OCI-LY7 (cell line): ENCODE measurements at regions not wholly inside any gene's neighbourhood (a gene's known extent, or its start where the extent isn't known, plus 50 kb on each side); places are given as distances from the start of the nearest gene placed in this dataset.

Experiments used
- BruUV-seq: library from RNA; stranded (reverse); fragments of 400-500 nt; replicated peaks from 2 replicates; lab custom pipeline; 2021; lab: Mats Ljungman, UMichigan
- CTCF ChIA-PET: fragments of 300-600 bp; sonication (Branson Sonifier 250); formaldehyde crosslinking; loops from one replicate; lab custom pipeline; 2022; ENCODE audit warnings: antibody characterized with exemption; ENCODE audit not compliant: unreplicated experiment; lab: Charles Lee
- POLR2A ChIA-PET: fragments of 300-600 bp; sonication (Branson Sonifier 250); formaldehyde crosslinking; loops from one replicate; lab custom pipeline; 2022; ENCODE audit warnings: antibody characterized with exemption; lab: Charles Lee
- DNase-seq: peaks from one replicate; pipeline ENCODE4 v3.0.0-alpha.2; 2015; ENCODE audit warnings: low spot score
- H2AFZ ChIP-seq: fragments of 200-600 bp; sonication (generic), shearing (Covaris generic); 2 replicates; pipeline ENCODE4 v1.6.1; 2014; ENCODE audit warnings: mild to moderate bottlenecking, antibody characterized with exemption, low read length, moderate library complexity
- H3K27ac ChIP-seq: fragments of 200-600 bp; sonication (generic); 2 replicates; pipeline ENCODE4 v1.5.1; 2014; ENCODE audit warnings: mixed run types, low read depth, mild to moderate bottlenecking, moderate library complexity, low read length, inconsistent platforms; ENCODE audit not compliant: poor library complexity, severe bottlenecking
- H3K36me3 ChIP-seq: fragments of 200-600 bp; sonication (generic); 2 replicates; pipeline ENCODE4 v1.6.1; 2014; ENCODE audit warnings: mild to moderate bottlenecking, antibody characterized with exemption, low read length, moderate library complexity, mixed read lengths; ENCODE audit not compliant: insufficient read depth
- H3K4me1 ChIP-seq: fragments of 200-600 bp; sonication (generic); 2 replicates; pipeline ENCODE4 v1.5.1; 2014; ENCODE audit warnings: mild to moderate bottlenecking, low read length; ENCODE audit not compliant: insufficient read depth, poor library complexity, severe bottlenecking
- H3K4me2 ChIP-seq: fragments of 200-600 bp; sonication (generic); 2 replicates; pipeline ENCODE4 v1.6.1; 2014; ENCODE audit warnings: mild to moderate bottlenecking, low read length
- H3K4me3 ChIP-seq: fragments of 200-600 bp; sonication (generic); 2 replicates; pipeline ENCODE4 v1.5.1; 2014; ENCODE audit warnings: mild to moderate bottlenecking, low read depth, low read length; ENCODE audit not compliant: poor library complexity, severe bottlenecking
- H3K79me2 ChIP-seq: fragments of 200-600 bp; sonication (generic); 2 replicates; pipeline ENCODE4 v1.6.1; 2016; ENCODE audit warnings: low read depth, mild to moderate bottlenecking, low read length, moderate library complexity, mixed read lengths; ENCODE audit not compliant: insufficient read depth
- H3K9me2 ChIP-seq: fragments of 200-600 bp; sonication (generic); 2 replicates; pipeline ENCODE4 v1.6.1; 2016; ENCODE audit warnings: mild to moderate bottlenecking, low read length, mixed read lengths; ENCODE audit not compliant: insufficient read depth
- H3K9me3 ChIP-seq: fragments of 200-600 bp; sonication (generic); 2 replicates; pipeline ENCODE4 v1.6.1; 2014; ENCODE audit warnings: mild to moderate bottlenecking, mixed run types, low read length, mixed read lengths
- H4K20me1 ChIP-seq: fragments of 200-600 bp; sonication (generic); 2 replicates; pipeline ENCODE4 v1.6.1; 2014; ENCODE audit warnings: mild to moderate bottlenecking, antibody characterized with exemption, low read length, moderate library complexity, mixed read lengths; ENCODE audit not compliant: insufficient read depth
- EZH2phosphoT487 ChIP-seq: fragments of 200-600 bp; sonication (generic); IDR thresholded peaks from 2 replicates; pipeline ENCODE4 v1.6.1; 2018; ENCODE audit warnings: low read depth, borderline replicate concordance, mild to moderate bottlenecking, mixed run types, antibody characterized with exemption, low read length, moderate library complexity, mixed read lengths
- intact Hi-C: fragments of 100-400 bp; cut with micrococcal nuclease; formaldehyde crosslinking; loops from one replicate; pipeline ENCODE4 v1.10.0; 2022; ENCODE audit not compliant: unreplicated experiment
- TF ChIP-seq, protein P1 (sequence below): fragments of 200-600 bp; sonication (generic); conservative IDR thresholded peaks from 2 replicates; pipeline ENCODE4 v1.5.1; 2014; ENCODE audit warnings: mild to moderate bottlenecking, antibody characterized with exemption, low read length, moderate library complexity, mixed read lengths

- Histone ChIP-seq H3K27ac (no peak overlapping the region), H3K4me1 (peaks cover 6% of the 10 kb centered on the region), H3K9me2 (no peaks in the 10 kb centered on the region), H2AFZ (no peak overlapping the region), H3K9me3 (no peaks in the 10 kb centered on the region), H4K20me1 (no peaks in the 10 kb centered on the region), H3K4me3 (no peak overlapping the region), H3K79me2 (no peaks in the 10 kb centered on the region), H3K36me3 (no peaks in the 10 kb centered on the region), H3K4me2 (no peak overlapping the region)
- BruUV-seq = no TSS peak
- no peak for DNase-seq
- intact Hi-C loops = no loop called here
- ChIA-PET POLR2A (interaction anchor here (0.6 to 0.8 kb wide), 2 partner anchors 17 to 170 kb away, joined by 3 to 6 read pairs; no protein-coding TSS in a partner anchor), CTCF (interaction anchor here (1.2 kb wide), 1 partner anchor 10 kb away, joined by 4 read pairs; no protein-coding TSS in a partner anchor)
- TF ChIP-seq EZH2phosphoT487 = no peak
- TF ChIP-seq, protein P1, sequence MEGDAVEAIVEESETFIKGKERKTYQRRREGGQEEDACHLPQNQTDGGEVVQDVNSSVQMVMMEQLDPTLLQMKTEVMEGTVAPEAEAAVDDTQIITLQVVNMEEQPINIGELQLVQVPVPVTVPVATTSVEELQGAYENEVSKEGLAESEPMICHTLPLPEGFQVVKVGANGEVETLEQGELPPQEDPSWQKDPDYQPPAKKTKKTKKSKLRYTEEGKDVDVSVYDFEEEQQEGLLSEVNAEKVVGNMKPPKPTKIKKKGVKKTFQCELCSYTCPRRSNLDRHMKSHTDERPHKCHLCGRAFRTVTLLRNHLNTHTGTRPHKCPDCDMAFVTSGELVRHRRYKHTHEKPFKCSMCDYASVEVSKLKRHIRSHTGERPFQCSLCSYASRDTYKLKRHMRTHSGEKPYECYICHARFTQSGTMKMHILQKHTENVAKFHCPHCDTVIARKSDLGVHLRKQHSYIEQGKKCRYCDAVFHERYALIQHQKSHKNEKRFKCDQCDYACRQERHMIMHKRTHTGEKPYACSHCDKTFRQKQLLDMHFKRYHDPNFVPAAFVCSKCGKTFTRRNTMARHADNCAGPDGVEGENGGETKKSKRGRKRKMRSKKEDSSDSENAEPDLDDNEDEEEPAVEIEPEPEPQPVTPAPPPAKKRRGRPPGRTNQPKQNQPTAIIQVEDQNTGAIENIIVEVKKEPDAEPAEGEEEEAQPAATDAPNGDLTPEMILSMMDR = no peak
These were observed 161.6 kb upstream of the SYN3 start for GRCh38 chr22:33219648-33220384.

GRCh38 chr22:33213383-33214075 is 155.3 kb upstream of the SYN3 start:
- no peaks in the 10 kb centered on the region for H4K20me1 ChIP-seq
- TF ChIP-seq EZH2phosphoT487 = no peak
- TF ChIP-seq, protein P1 = no peak
- H3K9me3 ChIP-seq = no peaks in the 10 kb centered on the region
- H3K4me3 ChIP-seq = no peak overlapping the region
- no peak overlapping the region for H3K27ac ChIP-seq
- BruUV-seq = no TSS peak
- H3K4me2 ChIP-seq = no peak overlapping the region
- ChIA-PET POLR2A (no interaction called here), CTCF (no interaction called here)
- intact Hi-C loops = no loop called here
- H2AFZ ChIP-seq = no peak overlapping the region
- H3K79me2 ChIP-seq = no peaks in the 10 kb centered on the region
- no peak for DNase-seq
- no peaks in the 10 kb centered on the region for H3K36me3 ChIP-seq
- H3K4me1 ChIP-seq = peaks cover 21% of the 10 kb centered on the region
- H3K9me2 ChIP-seq = no peaks in the 10 kb centered on the region
